Effector memory CD4-positive, alpha-beta T cell (primary cell): ENCODE measurements at regions not wholly inside any gene's neighbourhood (a gene's known extent, or its start where the extent isn't known, plus 50 kb on each side); places are given as distances from the start of the nearest gene placed in this dataset.
A peak's percentile ranks its signal among the peaks of the same experiment; 100 is the strongest.

Experiments
- DNase-seq, 3 donors: peaks; one replicate each; pipeline ENCODE4 v3.0.0-alpha.2; 2020
- H3K27ac ChIP-seq: 2 replicates; pipeline ENCODE4 v1.7.0; 2013; ENCODE audit warnings: mild to moderate bottlenecking, low read length, moderate library complexity; ENCODE audit not compliant: insufficient read depth, poor library complexity, severe bottlenecking
- H3K27me3 ChIP-seq: replicated peaks from 2 replicates; pipeline ENCODE4 v1.7.0; 2013; ENCODE audit warnings: mild to moderate bottlenecking, low read length; ENCODE audit not compliant: insufficient read depth, control insufficient read depth, poor library complexity, severe bottlenecking
- H3K36me3 ChIP-seq: 2 replicates; pipeline ENCODE4 v1.7.0; 2013; ENCODE audit warnings: mild to moderate bottlenecking, low read length, moderate library complexity; ENCODE audit not compliant: control insufficient read depth, insufficient read depth
- H3K4me1 ChIP-seq: 2 replicates; pipeline ENCODE4 v1.7.0; 2013; ENCODE audit warnings: low read length, mild to moderate bottlenecking; ENCODE audit not compliant: control insufficient read depth, insufficient read depth, poor library complexity, severe bottlenecking
- H3K4me3 ChIP-seq: 2 replicates; pipeline ENCODE4 v1.7.0; 2013; ENCODE audit warnings: low read length, low read depth, mild to moderate bottlenecking; ENCODE audit not compliant: insufficient read depth, poor library complexity, severe bottlenecking
- H3K9me3 ChIP-seq: 2 replicates; pipeline ENCODE4 v1.7.0; 2013; ENCODE audit warnings: mild to moderate bottlenecking, low read length, moderate library complexity; ENCODE audit not compliant: control insufficient read depth

DNA sequence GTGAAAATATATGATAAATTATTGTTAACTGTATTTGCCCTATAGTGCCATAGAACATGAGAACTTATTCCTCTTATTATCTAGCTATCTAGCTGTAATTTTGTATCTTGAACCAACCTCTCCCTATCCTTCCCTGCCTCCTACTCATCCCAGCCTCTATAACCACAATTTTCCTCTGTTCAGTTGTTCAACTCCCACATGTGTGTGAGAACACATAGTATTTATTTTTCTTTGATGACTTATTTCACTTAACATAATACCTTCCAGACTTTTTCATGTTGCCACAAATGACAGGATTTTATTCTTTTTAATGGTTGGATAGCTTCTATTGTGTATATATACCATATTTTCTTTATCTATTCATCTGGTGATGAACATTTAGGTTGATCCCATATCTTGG, 85.4 kb upstream of the SUCLG2 start:
- H3K27me3 ChIP-seq: no peaks in the 10 kb centered on the region
- no peak overlapping the region for H3K27ac ChIP-seq
- H3K9me3 ChIP-seq: no peaks in the 10 kb centered on the region
- H3K4me3 ChIP-seq: no peak overlapping the region
- no peaks in the 10 kb centered on the region for H3K36me3 ChIP-seq
- H3K4me1 ChIP-seq: peaks cover 8% of the 10 kb centered on the region
- no peak for DNase-seq

DNA sequence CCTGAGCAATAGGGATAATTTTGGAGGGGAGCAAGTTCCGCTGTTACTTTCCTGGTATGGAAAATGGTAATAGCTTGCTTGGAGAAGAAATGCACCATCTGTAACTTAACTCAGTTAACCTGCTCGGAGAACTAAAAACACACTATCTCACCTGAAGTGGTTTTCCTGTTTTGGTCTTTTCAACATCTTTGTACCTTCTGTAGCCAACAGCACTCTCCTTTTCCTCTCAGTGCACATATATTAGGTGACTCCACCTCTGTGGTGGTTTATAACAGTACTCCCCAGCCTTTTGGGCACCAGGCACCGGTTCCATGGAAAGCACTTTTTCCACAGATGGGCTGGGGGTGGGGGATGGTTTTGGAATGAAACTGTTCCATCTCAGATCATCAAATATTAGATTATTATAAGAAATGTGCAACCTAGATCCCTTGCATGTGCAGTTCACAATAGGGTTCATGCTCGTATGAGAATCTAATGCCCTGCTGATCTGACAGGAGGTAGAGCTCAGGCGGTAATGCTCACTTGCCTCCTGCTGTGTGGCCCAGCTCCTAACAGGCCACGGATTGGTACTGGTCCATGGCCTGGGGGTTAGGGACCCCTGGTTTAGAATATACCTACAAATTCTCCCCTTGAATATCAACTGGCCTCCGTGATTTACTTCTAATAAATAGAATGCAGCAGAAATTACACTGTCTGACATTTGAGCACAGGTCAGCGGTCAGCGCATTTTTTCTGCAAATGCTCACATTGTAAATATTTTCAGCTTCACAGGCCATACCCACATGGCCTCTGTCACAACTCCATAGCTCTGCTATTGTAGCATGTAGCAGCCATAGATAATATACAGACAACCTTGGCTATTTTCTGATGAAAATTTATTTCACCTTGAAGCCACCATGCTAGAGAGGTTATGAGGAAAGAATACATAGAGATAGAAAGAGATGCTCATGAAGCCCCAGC, 83.8 kb upstream of the SUCLG2 start:
- no peak for DNase-seq
- Histone ChIP-seq H3K36me3 (no peaks in the 10 kb centered on the region), H3K9me3 (no peaks in the 10 kb centered on the region), H3K4me1 (peaks cover 8% of the 10 kb centered on the region), H3K4me3 (peak overlapping the region; percentile 23), H3K27ac (peak overlapping the region; percentile 19), H3K27me3 (no peaks in the 10 kb centered on the region)

DNA sequence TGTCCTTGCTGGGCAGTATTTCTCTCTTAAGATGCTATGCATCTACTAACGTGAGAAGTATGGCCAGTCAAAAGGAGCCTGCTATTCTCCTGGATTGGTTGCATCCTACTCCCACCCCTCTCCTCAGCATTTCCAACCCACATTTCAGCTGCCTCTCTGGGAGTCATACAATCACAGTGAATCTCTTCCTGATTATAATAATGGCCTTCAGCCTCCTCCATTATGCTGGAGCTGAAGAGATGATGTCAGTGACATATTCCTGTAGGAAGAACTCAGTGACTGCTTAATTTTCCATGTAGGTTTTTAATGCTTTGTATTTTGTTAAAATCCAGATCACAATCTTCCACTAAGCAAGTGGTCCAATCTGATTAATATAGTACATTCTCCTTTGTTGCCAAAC, 82.7 kb upstream of the SUCLG2 start:
- H3K27me3 ChIP-seq: no peaks in the 10 kb centered on the region
- H3K36me3 ChIP-seq: no peaks in the 10 kb centered on the region
- H3K4me3 ChIP-seq: no peak overlapping the region
- no peak for DNase-seq
- peak overlapping the region; percentile 19 for H3K27ac ChIP-seq
- peaks cover 8% of the 10 kb centered on the region for H3K4me1 ChIP-seq
- no peaks in the 10 kb centered on the region for H3K9me3 ChIP-seq

DNA sequence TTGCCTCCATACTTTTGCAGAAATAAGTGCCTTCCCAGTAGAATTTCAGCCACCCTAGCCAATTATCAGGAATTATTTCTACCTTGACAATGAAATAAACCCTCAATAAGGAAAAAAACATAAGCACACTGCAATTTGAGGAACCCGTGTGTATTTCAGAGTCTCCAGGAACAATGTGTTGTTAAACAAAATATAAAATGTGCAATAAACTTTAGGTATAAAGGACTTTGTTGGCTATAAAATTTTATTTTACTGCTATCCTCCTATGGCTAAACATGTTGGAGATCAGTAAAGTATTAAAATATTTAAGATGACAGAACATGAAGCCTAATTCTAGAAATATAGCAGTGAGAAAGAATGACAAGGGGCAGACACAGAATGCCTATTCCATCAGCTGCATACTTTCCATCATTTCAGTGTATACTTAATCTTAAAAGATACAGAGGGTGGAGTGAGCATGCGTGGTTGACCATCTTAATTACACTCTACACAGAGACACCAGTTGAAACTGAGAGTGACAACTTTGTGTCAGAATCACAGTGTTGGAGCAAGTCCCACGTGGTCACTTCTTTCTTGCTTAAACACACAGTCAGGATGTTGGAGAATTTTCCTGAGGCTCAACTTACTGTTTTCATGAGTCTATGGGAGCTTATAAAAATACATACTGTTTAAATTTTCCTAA, 79.0 kb upstream of the SUCLG2 start:
- DNase-seq: no peak
- H3K9me3 ChIP-seq: no peaks in the 10 kb centered on the region
- no peaks in the 10 kb centered on the region for H3K36me3 ChIP-seq
- no peaks in the 10 kb centered on the region for H3K27me3 ChIP-seq
- no peak overlapping the region for H3K4me3 ChIP-seq
- H3K4me1 ChIP-seq: peaks cover 8% of the 10 kb centered on the region
- no peak overlapping the region for H3K27ac ChIP-seq

DNA sequence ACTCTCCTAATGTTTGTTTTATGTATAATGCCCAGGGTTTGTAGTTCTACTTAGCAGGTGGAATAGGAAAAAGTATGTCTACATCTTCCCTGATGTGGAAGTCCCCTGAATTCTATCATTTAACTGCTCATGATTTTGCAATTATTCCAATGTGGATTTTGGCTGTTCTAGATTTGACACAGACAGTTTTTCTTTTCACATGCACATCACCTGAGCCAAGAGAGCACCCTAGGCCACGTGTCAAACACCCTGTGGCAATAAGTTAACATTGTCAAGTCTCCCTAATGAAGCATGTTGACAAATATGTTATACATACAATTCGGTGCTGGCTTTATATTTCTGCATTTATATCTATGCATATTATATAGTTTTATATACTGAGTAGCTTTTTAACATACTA, 70.0 kb upstream of the SUCLG2 start:
- Histone ChIP-seq H3K36me3 (no peaks in the 10 kb centered on the region), H3K9me3 (no peaks in the 10 kb centered on the region), H3K27ac (no peak overlapping the region), H3K4me1 (no peaks in the 10 kb centered on the region), H3K27me3 (no peaks in the 10 kb centered on the region), H3K4me3 (no peak overlapping the region)
- no peak for DNase-seq

DNA sequence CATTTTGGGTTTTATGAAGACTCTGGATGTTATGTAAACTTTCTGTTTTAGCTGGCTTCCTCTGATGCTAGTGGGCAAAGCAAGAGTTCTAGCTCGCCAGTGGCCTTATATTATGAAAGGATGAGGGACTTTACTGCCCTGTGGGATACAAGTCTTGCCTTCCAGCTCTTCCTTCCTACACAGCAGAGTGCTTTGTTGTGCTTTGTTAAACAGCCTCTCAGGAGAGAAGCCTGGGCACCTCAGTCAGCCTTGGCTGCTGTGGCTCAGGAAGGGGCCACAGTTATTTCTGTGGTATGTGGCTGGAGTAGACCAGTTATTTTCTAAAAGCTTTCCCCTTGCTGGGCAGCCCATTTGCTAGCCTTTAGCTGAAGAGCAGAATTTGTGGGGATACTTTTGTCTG, 69.5 kb upstream of the SUCLG2 start:
- Histone ChIP-seq H3K36me3 (no peaks in the 10 kb centered on the region), H3K27ac (no peak overlapping the region), H3K4me3 (no peak overlapping the region), H3K4me1 (no peaks in the 10 kb centered on the region), H3K27me3 (no peaks in the 10 kb centered on the region), H3K9me3 (no peaks in the 10 kb centered on the region)
- DNase-seq: no peak

DNA sequence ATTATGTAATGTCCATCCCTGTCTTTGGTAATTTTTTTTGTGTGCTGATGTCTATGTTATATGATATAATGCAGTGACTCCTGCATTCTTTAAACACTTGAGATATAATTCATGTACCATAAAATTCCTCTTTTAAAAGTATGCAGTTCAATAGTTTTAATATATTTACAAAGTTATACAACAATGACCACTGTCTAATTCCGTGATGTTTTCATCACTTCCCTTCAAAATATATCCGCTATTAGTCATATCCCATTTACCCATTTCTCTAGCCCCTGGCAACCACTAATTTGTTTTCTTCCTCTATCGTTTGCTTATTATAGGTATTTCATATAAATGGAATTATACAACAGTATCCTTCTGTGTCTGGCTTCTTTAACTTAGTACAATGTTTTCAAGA, 64.9 kb upstream of the SUCLG2 start:
- no peak for DNase-seq
- no peaks in the 10 kb centered on the region for H3K9me3 ChIP-seq
- no peaks in the 10 kb centered on the region for H3K27me3 ChIP-seq
- no peak overlapping the region for H3K27ac ChIP-seq
- H3K4me1 ChIP-seq: no peaks in the 10 kb centered on the region
- H3K36me3 ChIP-seq: no peaks in the 10 kb centered on the region
- H3K4me3 ChIP-seq: no peak overlapping the region

DNA sequence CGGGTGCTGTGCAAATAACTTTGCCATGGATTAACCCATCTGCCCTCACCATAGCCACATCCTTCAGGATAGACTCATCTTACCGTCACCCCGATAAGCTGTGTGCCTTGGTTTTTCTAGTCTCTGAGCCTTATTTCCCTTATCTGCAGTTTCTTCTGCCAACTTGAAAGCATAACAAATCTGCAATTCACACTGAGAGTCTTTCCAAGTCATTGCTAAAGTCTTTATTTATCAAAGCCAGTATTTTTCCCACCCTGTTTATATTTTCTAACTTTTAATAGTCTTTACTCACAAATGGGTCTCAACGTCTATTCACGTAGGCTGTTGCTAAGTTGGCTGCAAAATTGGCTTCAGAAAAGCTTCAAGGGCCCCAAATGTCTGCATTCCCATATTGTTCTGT, 61.6 kb upstream of the SUCLG2 start:
- Histone ChIP-seq H3K27ac (no peak overlapping the region), H3K4me1 (no peaks in the 10 kb centered on the region), H3K9me3 (no peaks in the 10 kb centered on the region), H3K27me3 (no peaks in the 10 kb centered on the region), H3K4me3 (no peak overlapping the region), H3K36me3 (no peaks in the 10 kb centered on the region)
- DNase-seq: no peak

DNA sequence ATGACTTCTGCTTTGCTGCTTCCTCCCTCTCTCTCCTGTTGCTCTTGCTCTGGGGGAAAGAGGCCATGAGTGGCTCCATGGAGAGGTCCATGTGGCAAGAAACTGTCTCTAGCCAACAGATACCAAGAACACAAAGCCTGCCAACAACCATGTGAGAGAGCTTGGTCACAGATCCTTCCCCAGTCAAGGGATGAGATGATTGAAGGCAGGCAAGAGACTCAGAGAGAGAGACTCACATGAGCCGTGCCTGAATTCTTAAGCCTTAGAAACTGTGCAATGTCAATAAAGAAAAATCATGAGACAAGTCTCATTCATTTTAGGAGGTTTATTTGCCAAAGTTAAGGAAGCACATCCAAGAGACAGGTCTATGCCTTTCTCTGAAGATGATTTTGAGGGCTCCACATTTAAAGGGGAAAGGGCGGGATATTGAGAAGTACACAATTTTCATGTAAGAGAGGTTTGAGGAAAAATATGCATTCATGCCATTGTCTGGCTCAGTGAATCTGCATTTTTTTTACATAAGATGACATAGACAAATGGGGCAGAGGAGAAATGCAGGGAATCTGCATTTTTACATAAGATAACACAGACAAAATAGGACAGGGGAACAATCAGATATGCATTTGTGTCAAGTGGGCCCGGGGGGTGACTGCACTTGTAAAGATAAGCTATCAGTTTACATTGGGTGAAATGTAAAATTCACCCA, 59.5 kb upstream of the SUCLG2 start:
- H3K36me3 ChIP-seq: no peaks in the 10 kb centered on the region
- H3K4me1 ChIP-seq: no peaks in the 10 kb centered on the region
- H3K27me3 ChIP-seq: no peaks in the 10 kb centered on the region
- H3K4me3 ChIP-seq: no peak overlapping the region
- H3K9me3 ChIP-seq: no peaks in the 10 kb centered on the region
- no peak overlapping the region for H3K27ac ChIP-seq
- DNase-seq: no peak

DNA sequence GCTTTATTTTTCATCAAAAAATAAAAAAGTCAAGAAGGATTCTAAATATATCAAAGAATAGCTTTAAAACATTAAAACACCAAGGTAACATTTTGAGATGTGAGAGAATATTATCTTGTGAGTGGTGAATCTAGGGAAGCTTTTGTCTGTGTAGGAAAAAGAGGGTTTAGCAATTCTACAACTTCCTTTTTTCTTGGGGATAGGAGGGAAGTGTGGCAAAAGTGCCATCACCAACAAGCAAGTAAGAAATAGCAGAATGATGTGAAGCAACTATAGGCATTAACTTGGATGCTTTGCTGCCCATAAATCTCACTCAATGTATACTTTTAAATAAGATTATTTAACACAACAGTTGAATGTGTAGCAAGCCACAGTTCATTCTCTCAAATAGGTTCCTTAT, 57.8 kb upstream of the SUCLG2 start:
- no peak overlapping the region for H3K27ac ChIP-seq
- no peaks in the 10 kb centered on the region for H3K27me3 ChIP-seq
- no peaks in the 10 kb centered on the region for H3K36me3 ChIP-seq
- DNase-seq: no peak
- no peaks in the 10 kb centered on the region for H3K9me3 ChIP-seq
- no peaks in the 10 kb centered on the region for H3K4me1 ChIP-seq
- no peak overlapping the region for H3K4me3 ChIP-seq
